PFSK-1 (cell line): ENCODE measurements at regions not wholly inside any gene's neighbourhood (a gene's known extent, or its start where the extent isn't known, plus 50 kb on each side); places are given as distances from the start of the nearest gene placed in this dataset.

ENCODE experiments used
- FOXP2 ChIP-seq: optimal IDR thresholded peaks from 2 replicates; pipeline ENCODE3; 2011; ENCODE audit warnings: borderline replicate concordance, control low read depth, inconsistent platforms; ENCODE audit not compliant: insufficient read depth; ENCODE audit errors: extremely low read length, extremely low read depth
- POLR2AphosphoS5 ChIP-seq: IDR thresholded peaks from 2 replicates; pipeline ENCODE4 v1.6.1; 2012; ENCODE audit warnings: low read depth, mild to moderate bottlenecking, control low read depth, low read length, moderate library complexity
- REST ChIP-seq, 2 experiments: IDR thresholded peaks; 2 replicates each; pipeline versions ENCODE4 v1.6.1 to v1.8.0; 2011 to 2012; ENCODE audit warnings: low read depth in 2 of 2, low read length in 2 of 2, control low read depth in 1 of 2, inconsistent platforms in 1 of 2, mild to moderate bottlenecking in 1 of 2, moderate library complexity in 1 of 2; ENCODE audit not compliant: insufficient read depth in 1 of 2
- SIN3A ChIP-seq: IDR thresholded peaks from 2 replicates; pipeline ENCODE4 v1.6.1; 2012; ENCODE audit warnings: mild to moderate bottlenecking, low read length, moderate library complexity, borderline replicate concordance; ENCODE audit not compliant: insufficient read depth
- TAF1 ChIP-seq: IDR thresholded peaks from 2 replicates; pipeline ENCODE4 v1.6.1; 2012; ENCODE audit warnings: low read length, control low read depth, borderline replicate concordance; ENCODE audit not compliant: insufficient read depth

DNA sequence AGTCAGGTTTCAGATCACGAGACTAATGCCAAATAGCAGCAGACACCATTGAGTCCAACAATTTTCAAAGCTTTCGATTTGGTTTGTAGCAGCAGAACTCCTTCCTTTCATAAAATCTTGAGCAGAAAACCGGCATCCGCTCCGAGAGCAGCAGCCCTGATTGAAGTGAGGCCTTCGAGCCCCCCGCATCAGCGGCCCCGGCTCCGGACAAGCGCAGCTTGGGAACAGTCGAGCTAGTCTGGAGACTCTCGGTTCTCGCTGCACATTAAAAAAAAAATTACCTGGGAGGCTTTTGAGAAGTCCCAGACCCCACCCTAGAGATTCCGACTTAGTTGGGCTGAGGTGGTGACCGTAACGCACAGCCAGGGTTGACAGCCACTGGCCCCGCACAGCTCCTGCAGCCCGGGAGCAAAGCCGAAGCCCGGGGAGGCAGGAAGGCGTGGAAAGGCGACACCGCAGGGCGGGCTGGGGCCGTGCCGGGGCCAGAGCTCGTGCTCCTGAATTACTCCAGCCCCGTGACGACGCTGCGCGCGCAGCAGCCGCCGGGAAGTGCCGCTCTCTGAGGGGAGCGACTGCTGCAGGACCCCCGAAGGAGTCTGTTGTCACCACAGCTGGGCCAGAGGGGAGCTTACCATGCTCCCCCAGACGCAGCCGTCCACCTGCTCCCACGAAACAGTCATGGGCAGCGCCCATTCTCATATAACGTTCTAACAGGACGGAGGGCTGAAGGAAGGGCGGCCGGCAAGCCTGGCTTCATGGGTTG lies 57.8 kb downstream of the SPATA19 start:
- TF ChIP-seq FOXP2, result no peak
- no peak for TF ChIP-seq POLR2AphosphoS5
- no peak for TF ChIP-seq TAF1
- TF ChIP-seq SIN3A, result no peak
- no peak for TF ChIP-seq REST (IDR thresholded peaks at IDR 0.05; ENCODE audit: insufficient read depth in 1 of 2, low read depth in 2 of 2, low read length in 2 of 2)

DNA sequence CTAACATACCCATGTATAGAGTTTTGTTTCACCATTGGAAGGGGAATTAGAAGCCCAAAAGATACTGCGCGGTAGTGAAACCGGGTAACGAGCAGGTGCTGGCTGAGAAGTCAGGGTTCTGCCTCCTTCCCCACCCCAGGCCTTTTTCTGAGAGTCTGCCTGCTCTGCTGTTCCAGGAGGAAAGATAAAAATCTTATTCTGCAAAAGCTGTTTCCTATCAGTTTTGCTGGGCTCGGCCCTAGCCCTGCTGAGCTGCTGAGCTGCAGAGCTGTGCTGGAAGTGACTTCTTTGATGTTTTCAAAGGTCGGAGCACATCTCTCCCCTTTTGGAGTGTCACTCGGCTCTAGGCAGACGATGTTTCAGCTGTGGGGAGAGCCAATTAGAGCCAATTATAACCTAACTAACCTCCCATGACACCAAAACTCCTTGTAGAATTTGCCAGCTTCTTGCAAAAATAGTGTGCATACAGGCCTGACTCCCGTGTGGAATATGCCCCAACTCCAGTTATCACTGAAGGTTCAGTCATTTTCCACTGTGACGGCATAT lies 59.4 kb downstream of the SPATA19 start:
- TF ChIP-seq SIN3A, result no peak
- no peak for TF ChIP-seq FOXP2
- no peak for TF ChIP-seq POLR2AphosphoS5
- TF ChIP-seq REST (IDR thresholded peaks at IDR 0.05; ENCODE audit: insufficient read depth in 1 of 2, low read depth in 2 of 2, low read length in 2 of 2), result no peak
- TF ChIP-seq TAF1, result no peak

GRCh38 chr11:133784359-133784758 lies 61.0 kb downstream of the SPATA19 start:
- TF ChIP-seq POLR2AphosphoS5 (no peak), SIN3A (no peak), TAF1 (no peak), FOXP2 (no peak), REST (IDR thresholded peaks at IDR 0.05; ENCODE audit: insufficient read depth in 1 of 2, low read depth in 2 of 2, low read length in 2 of 2) (no peak)

- TF ChIP-seq TAF1, result no peak
- no peak for TF ChIP-seq SIN3A
- TF ChIP-seq REST (IDR thresholded peaks at IDR 0.05; ENCODE audit: insufficient read depth in 1 of 2, low read depth in 2 of 2, low read length in 2 of 2), result no peak
- TF ChIP-seq POLR2AphosphoS5, result no peak
- TF ChIP-seq FOXP2, result no peak
Observed at GRCh38 chr11:133782116-133782725, 63.1 kb downstream of the SPATA19 start.
